ENCODE measurements at regions not wholly inside any gene's neighbourhood (a gene's known extent, or its start where the extent isn't known, plus 50 kb on each side); places are given as distances from the start of the nearest gene placed in this dataset.

DNA sequence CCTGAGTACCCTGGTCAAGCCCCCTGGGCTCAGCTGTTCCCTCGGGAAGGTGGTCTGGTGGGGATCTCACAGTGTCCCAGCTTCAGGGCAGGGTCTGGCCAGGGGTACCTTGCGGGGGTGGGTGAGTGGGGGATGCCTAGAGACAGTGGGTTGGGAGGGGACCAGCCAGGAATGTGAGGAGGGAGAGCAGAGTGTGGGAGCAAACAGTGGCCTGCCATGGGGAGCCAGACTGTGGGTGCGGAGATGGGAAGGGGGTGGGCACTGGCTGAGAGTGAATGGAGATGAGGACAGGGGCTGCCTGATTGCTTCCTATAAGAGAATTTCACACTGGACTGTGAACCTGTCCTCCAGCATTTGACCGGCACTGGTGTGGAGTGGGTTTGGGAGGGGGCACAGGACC, 95.1 kb downstream of the VEGFA start:
- H3K36me3 ChIP-seq (replicated peaks in 1 of 2; ENCODE audit: control insufficient read depth in 1 of 2, insufficient read depth in 2 of 2, low read length in 2 of 2): no peaks in the 10 kb centered on the region
- DNase-seq (ENCODE audit: low spot score) (no peak), FAIRE-seq (no peak), ATAC-seq (no peak)
- in situ Hi-C loops (cut with HindIII; ENCODE audit: extremely low pct_ligation_motif_present, low pct_unique_long_range_greater_than_20kb): no loop called here
- ChIA-PET CTCF (ENCODE audit: low intra/inter-chr PET ratio, low total read pairs) (no interaction called here), POLR2A (interaction anchor here (0.7 to 1.3 kb wide), 2 partner anchors 9 to 51 kb away, joined by 3 read pairs; no protein-coding TSS in a partner anchor)
- TF ChIP-seq, protein P1, sequence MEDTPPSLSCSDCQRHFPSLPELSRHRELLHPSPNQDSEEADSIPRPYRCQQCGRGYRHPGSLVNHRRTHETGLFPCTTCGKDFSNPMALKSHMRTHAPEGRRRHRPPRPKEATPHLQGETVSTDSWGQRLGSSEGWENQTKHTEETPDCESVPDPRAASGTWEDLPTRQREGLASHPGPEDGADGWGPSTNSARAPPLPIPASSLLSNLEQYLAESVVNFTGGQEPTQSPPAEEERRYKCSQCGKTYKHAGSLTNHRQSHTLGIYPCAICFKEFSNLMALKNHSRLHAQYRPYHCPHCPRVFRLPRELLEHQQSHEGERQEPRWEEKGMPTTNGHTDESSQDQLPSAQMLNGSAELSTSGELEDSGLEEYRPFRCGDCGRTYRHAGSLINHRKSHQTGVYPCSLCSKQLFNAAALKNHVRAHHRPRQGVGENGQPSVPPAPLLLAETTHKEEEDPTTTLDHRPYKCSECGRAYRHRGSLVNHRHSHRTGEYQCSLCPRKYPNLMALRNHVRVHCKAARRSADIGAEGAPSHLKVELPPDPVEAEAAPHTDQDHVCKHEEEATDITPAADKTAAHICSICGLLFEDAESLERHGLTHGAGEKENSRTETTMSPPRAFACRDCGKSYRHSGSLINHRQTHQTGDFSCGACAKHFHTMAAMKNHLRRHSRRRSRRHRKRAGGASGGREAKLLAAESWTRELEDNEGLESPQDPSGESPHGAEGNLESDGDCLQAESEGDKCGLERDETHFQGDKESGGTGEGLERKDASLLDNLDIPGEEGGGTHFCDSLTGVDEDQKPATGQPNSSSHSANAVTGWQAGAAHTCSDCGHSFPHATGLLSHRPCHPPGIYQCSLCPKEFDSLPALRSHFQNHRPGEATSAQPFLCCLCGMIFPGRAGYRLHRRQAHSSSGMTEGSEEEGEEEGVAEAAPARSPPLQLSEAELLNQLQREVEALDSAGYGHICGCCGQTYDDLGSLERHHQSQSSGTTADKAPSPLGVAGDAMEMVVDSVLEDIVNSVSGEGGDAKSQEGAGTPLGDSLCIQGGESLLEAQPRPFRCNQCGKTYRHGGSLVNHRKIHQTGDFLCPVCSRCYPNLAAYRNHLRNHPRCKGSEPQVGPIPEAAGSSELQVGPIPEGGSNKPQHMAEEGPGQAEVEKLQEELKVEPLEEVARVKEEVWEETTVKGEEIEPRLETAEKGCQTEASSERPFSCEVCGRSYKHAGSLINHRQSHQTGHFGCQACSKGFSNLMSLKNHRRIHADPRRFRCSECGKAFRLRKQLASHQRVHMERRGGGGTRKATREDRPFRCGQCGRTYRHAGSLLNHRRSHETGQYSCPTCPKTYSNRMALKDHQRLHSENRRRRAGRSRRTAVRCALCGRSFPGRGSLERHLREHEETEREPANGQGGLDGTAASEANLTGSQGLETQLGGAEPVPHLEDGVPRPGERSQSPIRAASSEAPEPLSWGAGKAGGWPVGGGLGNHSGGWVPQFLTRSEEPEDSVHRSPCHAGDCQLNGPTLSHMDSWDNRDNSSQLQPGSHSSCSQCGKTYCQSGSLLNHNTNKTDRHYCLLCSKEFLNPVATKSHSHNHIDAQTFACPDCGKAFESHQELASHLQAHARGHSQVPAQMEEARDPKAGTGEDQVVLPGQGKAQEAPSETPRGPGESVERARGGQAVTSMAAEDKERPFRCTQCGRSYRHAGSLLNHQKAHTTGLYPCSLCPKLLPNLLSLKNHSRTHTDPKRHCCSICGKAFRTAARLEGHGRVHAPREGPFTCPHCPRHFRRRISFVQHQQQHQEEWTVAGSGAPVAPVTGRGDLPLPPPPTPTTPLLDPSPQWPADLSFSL (CRISPR knock-in tag; IDR thresholded peaks at IDR 0.05): no peak
- TF ChIP-seq ZMYM3 (CRISPR knock-in tag; IDR thresholded peaks at IDR 0.05) (no peak), ZNF703 (CRISPR knock-in tag; IDR thresholded peaks at IDR 0.05; ENCODE audit: borderline replicate concordance) (no peak)
- TF ChIP-seq, protein P2, sequence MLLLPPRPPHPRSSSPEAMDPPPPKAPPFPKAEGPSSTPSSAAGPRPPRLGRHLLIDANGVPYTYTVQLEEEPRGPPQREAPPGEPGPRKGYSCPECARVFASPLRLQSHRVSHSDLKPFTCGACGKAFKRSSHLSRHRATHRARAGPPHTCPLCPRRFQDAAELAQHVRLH (CRISPR knock-in tag; IDR thresholded peaks at IDR 0.05; ENCODE audit: borderline replicate concordance, low read depth): no peak
- intact Hi-C loops (cut with micrococcal nuclease; ENCODE audit: unreplicated experiment): no loop called here
- no peak overlapping the region for H3K9ac ChIP-seq (ENCODE audit: insufficient read depth, low read depth, low read length)
- BruUV-seq (replicated peaks): no TSS peak
- H3K4me3 ChIP-seq (replicated peaks in 1 of 3; ENCODE audit: insufficient read depth in 1 of 3, low read depth in 2 of 3, low read length in 3 of 3): no peak overlapping the region
- WGBS (ENCODE audit: low lambda C conversion rate): 16% methylated on average over 4 of the region's 4 CpGs
- H3K27ac ChIP-seq (ENCODE audit: extremely low read length, insufficient read depth, low read length): no peak overlapping the region
- H2AFZ ChIP-seq (ENCODE audit: low read length): no peak overlapping the region
- H4K20me1 ChIP-seq (ENCODE audit: insufficient read depth, low read length): no peaks in the 10 kb centered on the region
- peaks cover 28% of the 10 kb centered on the region for H3K4me1 ChIP-seq (ENCODE audit: insufficient read depth, low read length)
- no peaks in the 10 kb centered on the region for H3K9me3 ChIP-seq (ENCODE audit: low read length)
- no peak overlapping the region for H3K4me2 ChIP-seq (ENCODE audit: low read depth, low read length)
- no peaks in the 10 kb centered on the region for H3K79me2 ChIP-seq (ENCODE audit: insufficient read depth, low read length)
- peaks cover 9 to 59% of the 10 kb centered on the region in 2 experiments; a peak in 4 of 5 replicates for H3K27me3 ChIP-seq (ENCODE audit: control insufficient read depth in 1 of 2, insufficient read depth in 2 of 2, low read length in 2 of 2)
